ENCODE measurements at regions not wholly inside any gene's neighbourhood (a gene's known extent, or its start where the extent isn't known, plus 50 kb on each side); places are given as distances from the start of the nearest gene placed in this dataset.

DNA sequence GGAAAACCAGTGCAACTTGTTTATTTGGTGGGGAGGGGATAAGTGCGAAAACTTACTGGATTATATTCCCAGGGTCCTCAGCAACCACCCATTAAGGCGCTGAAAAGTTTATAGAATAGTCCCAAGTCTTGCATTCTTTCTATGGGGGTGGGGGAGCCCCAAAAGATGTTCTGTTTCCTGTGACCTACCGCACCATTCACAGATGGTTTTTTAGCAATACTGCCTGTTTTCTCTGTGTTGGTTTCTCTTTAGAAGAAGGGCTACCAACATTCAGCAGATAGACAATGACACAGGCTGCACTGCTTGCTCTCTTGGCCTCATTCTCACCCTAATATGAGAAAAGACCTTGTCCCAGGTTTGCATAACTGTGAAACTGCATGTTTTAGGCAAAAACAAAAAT is 86.5 kb downstream of the FAM76B start:
- no peak for TF ChIP-seq SIN3A (IDR thresholded peaks at IDR 0.05; ENCODE audit: borderline replicate concordance, insufficient read depth, low read length)
- TF ChIP-seq POLR2AphosphoS5 (IDR thresholded peaks at IDR 0.05; ENCODE audit: low read depth, low read length): no peak
- no peak for TF ChIP-seq TAF1 (IDR thresholded peaks at IDR 0.05; ENCODE audit: borderline replicate concordance, insufficient read depth, low read length)
- no peak for TF ChIP-seq REST (IDR thresholded peaks at IDR 0.05; ENCODE audit: insufficient read depth in 1 of 2, low read depth in 2 of 2, low read length in 2 of 2)
